NCI-H2081 (cell line): ENCODE measurements at regions not wholly inside any gene's neighbourhood (a gene's known extent, or its start where the extent isn't known, plus 50 kb on each side); places are given as distances from the start of the nearest gene placed in this dataset.

ENCODE experiments used
- DNase-seq, 2 experiments: peaks; one replicate each; lab custom pipeline; 2025; lab: John Stamatoyannopoulos, UW

DNA sequence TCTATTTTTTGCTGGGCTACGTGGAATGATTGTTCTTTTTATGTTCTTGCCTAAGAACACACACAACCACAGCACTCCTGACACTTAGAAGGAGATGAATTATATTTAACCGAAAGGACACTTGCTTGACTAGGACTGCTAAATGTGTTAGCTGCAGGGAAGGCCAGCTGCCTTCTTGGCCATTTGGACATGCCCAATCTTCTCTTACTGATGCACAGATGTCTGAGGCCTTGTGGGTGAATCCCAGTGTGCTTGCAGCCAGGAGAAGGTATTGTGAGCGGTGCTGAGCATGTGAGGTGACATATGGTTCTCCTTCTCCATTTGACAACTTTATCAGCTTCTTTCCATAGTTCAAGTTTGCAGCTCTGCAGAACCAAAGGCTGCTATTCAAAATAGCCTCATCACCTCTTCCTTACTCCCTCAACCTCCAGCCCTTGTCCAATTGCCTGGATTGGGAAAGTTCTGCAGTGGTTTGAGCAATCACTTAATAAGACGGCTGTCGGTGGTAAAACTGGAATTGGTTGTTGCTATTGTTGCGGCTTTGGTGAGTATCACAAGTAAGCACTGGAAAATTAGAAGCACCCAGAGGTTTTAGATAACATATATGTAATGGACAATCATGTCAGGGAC lies 1113.3 kb downstream of the TSN start:
- DNase-seq: no peak

DNA sequence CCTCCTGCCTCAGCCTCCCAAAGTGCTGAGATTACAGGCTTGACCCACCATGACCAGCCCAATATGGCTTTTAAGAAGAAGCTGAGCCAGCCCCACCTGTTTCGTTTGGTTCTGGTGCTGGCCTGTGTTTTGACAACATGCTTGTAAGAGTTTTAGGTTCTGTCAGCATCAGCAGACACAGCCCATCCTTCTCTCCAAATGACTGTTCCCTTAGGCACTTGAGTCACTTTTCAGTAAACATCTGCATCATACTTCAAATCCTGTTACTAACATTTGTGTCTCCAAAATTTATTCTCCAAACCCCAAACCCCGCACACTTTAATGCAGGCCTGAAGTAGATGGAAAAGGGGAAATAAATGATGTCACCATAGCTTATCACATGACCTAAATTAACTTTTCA lies 1118.5 kb downstream of the TSN start:
- DNase-seq: no peak

DNA sequence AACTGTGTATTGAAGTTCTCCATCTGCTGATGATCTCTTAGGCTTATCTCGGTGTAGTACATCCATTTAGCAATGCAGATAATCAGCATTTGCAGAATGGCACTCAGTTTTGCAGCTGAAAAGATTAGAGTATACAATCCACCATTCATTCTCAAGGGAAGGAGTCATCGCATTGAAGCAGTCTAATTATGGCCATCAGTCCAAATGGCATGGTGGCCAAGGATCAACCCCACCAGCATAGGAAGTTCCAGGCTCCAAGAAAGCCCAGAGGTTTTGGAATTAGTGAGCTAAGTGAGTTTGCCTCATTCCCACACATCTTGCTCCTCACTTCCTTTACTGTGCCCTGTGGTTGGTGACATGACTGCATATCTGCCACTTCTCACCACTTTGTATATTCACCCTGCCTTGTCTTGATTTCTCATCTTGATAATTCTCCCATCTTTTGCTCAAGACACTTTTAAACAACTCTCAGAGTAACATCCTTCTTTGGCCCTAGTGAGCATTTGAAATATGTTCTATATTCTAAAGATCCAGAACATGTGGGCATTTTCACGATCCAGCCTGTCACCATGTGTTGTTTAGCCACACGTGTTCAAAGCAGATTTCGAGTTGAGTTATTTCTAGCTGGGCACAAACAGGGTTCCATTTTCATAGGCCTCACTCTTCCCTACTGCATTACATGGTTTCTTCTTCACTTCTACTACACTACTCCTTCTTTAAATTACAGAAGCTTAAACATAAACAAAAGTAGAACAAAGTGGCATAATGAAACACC lies 1119.8 kb downstream of the TSN start:
- no peak for DNase-seq

DNA sequence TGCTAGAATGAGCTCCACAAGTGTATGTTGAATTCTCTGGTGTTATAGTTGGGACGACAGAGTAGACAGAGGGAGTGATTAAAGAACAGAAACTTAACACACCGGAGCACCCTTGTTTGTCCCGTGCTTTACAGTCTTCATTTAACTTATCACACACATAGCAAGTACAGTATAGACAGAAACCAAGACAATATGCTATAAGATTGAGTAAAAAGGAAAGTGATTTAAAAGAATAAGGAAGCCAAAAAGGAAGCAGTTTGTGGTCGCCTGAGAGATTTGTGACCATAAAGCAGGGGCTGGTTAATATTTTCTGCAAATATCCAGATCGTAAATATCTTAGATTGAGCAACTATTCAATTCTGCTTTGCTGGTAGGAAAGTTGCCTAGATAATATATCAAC lies 1128.4 kb downstream of the TSN start:
- no peak for DNase-seq

DNA sequence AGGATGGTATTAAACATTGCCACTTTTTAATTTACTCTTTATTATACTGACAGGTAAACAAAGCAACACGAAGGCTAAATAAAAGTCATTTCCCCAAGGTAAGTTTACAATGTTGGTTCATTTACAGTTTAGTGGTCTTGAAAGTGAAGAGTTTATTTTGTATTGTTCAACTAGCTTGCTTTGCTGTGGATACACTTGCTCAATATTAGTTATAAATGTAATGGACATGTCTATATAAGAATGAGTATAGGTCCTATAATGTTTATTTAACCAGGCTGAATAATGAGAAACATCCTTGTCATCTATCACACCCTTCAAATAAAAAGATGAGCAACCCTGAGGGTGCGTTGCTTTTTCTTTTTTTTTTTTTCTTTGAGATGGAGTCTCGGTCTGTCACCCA lies 1129.4 kb downstream of the TSN start:
- DNase-seq: no peak

DNA sequence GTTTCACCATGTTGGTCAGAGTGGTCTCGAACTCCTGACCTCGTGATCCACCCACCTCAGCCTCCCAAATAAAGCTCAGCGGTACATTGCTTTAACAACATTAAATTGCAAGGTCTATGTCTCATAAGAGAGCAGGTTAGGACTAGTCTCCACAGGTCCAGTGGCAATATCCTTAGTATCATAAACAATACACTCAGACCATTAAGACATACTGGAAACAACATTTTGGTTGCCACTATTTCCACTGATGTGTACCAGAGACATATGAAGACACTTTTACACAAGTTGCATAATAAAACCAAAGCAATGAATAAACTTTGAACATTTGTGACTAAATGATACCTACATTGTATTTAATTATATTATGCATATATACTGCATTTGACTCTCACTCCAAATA lies 1130.0 kb downstream of the TSN start:
- no peak for DNase-seq

DNA sequence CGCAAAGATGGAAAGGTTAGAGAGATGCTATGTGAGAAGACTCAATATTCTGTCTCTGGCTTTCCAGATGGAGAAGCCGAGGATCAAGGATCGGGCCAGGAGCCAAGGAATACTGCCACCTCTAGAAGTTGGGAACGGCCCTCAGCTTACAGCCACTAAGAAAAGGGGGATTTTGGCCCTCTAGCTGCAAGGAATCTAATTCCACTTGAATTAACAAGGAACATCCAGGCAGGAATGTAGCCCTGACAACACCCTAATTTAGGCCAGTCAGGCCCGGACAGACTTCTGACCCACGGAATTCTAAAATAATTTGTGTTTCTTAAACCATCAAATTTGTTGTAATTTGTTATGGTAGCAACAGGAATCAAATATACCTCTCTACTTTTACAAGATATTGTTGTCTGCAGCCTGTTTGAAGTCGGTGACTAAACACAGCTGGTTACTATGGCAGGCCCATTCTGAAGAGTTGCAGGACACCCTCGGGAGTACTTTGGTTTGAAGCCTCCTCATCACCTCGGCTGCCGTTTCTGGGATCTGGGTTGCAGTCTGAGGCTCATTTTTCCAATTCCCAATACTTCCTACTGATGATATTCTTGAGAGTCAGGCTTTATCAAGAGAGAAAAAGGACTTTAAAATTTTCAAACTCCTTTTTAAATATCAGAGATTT lies 1131.2 kb downstream of the TSN start:
- no peak for DNase-seq

DNA sequence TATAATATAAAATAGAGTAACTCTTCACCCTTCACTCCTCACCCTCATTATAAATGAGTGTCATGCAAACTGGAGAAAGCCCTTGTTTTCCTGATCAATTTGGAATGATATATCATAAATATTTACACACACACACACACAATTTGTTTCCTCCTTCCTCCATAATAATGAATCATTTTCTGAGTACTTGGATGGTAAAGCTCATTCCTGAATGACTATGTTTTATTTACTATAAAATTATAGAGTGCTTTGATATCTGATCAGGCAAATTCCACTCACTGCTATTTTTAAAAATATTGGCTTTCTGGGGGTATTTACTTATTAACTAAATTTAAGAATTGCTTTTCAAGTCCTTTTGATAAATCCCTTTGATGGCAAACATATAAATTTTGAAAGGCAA lies 1125.5 kb upstream of the CNTNAP5 start:
- no peak for DNase-seq

DNA sequence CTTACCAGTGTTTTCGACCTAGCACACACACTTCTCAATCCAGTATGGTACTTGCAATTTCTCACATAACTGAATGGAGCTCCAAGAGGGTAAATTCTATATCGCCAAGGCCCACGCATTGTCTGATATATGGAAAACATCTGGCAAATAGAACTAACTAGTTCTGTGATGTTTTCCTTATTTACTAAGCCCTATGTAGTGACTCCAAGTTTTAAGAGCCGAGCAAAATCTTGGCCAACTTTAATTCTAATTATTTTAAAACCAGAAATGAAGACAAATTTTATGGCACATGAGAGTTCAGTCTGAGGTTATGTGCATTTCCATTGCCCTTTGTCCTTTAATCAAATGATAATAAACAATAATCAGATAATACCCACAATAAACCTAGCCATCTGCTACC lies 1119.7 kb upstream of the CNTNAP5 start:
- DNase-seq: no peak

DNA sequence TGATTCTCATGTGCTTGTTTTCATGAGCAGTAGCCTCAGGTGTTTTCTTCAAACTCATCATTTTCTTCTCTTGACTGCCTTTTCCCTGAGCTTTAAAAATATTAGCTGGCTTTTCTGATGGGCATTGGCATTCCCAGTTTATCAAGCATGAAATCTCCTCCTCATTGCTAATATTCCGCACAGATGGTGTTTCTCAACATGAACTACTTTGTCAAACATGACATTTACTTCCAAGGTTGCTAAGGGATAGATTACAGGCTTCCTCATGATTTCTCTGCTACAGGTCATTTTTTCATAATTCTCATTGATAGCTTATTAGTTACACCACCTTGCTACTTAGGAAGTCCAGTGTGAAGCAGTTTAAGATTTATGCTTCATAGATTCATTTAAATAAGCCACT lies 1116.9 kb upstream of the CNTNAP5 start:
- DNase-seq: no peak

DNA sequence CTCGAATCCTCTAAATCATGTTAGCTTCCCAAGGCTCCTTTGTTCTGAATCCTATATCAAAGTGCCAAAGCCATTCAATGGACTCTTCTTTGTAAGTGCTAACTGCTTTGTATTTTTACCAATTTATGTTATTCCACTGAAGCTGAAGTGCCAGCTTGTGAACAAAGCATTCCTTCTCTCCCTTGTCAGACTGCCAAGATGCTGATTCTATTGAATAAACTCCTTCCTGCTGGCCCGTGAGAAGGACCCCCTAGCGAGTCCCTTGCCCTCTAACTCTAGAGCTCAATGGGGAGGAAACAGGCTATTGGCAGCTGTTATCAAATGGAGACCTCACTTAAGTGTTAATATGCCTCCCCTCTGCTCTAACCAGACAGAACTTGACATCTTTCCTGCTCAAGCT lies 1097.9 kb upstream of the CNTNAP5 start:
- DNase-seq: peak in 1 of 2 experiments; percentile 34

DNA sequence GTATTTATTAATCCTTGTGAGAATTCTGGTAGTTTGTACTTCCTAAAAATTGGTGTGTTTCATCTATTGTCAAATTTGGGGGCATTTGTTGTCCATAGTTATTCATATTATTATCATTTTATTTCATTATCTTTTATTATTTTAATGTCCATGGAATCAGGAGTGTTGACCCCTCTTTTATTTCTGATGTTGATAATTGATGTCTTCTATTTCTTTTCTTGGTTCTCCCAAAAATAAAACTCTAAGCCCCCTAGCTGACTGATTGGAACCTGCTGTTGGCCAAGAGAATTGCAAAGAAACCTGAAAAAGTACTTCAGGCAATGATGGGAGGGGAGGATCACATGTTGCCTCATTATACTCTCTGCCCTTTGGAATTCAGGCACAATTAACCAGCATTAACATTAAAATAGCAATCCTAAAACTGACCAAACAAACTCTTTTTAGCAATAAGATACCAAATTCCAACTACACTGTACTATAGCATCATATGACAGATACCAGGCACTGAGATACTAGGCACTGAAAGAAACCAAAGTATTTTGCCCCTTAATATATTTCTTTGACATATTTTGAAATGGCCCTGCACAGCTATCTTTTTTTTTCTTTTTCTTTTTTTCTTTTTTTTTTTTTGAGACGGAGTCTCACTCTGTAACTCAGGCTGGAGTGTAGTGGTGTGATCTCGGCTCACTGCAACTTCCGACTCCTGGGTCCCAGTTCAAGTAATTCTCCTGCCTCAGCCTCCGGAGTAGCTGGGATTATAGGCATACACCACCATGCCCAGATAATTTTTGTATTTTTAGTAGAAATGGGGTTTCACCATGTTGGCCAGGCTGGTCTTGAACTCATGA lies 1097.2 kb upstream of the CNTNAP5 start:
- DNase-seq: no peak

DNA sequence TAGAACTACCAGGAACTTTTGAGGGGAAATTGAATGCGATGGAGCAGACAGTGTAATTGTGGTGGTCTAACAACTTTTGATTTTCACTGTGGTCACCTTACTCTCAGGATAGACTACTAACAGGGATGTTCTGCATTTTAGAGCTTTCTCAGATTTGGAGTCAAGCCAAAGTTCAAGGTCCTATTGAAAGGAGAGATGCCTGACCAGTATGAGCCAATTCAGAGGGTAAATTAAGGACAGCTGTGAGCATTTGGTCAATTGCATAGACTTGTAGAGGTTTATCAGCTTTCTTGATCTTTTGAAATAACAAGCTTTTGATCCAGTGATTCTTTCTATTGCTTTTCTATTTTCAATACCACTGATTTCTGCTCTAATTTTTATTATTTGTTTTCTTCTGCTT lies 1095.7 kb upstream of the CNTNAP5 start:
- DNase-seq: no peak

DNA sequence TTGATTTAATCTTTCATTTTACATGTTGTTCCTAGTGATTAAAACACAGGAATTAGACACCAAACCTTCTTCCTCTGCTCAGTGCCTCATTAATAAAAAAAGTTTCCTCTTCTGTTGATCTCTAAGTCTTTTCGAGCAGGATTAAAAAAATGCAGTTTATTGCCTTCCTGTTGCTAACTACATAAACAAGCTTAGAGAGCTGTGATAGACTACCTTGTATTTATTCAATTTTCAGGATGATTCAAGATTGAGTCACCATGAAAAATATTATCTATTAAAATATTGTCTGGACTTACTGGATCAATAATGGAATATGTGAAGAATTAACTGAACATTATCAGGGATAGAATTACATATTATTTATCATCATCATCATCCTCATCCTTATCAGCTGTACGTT lies 1089.6 kb upstream of the CNTNAP5 start:
- no peak for DNase-seq

DNA sequence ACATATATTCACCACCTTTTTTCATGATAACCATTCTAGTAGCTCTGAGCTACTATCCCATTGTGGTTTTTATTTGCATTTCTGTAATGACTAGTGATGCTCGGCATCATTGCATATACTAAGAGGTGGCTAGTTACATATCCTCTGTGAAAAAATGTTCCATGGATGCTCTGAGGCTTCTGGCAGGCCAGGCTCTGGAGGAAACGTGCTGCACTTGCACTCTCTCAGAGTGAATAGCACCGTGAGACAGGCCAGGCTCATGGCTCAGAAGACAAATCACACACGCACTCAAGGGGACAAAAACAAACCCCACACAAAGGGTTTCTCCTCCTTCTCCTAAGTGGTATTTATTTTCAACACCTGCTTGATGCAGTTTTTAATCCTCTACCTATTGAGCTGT lies 1085.3 kb upstream of the CNTNAP5 start:
- DNase-seq: no peak

DNA sequence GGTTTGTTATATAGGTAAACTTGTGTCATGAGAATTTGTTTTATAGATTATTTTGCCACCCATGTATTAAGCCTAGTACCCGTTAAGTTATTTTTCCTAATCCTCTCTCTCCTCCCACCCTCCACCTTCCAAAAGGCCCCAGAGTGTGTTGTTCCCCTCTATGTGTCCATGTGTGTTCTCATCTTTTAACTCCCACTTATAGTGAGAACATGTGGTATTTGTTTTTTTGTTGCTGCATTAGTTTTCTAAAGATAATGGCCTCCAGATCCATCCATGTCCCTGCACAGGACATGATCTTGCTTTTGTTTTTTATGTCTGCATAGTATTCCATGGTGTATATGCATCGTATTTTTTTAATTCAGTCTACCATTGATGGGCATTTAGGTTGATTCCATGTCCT lies 1075.6 kb upstream of the CNTNAP5 start:
- no peak for DNase-seq

DNA sequence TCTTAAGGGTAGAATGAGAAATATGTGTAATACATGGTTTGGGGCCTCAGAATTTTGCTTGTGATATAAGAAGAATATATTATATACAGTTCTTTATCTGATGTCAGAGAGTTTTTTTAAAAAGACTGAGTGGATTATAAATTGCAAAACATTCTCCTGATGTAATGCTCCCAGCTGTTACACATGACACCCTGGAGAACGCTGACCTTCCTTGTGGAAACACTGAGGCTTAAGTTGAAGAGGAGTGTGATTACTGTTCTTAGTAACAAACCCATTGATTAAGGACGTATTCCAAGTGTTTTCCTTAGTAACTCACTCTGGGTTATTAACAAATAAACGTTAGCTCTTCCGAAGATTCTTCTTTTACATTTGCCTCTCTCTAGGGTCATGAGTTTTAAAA lies 1069.3 kb upstream of the CNTNAP5 start:
- no peak for DNase-seq

DNA sequence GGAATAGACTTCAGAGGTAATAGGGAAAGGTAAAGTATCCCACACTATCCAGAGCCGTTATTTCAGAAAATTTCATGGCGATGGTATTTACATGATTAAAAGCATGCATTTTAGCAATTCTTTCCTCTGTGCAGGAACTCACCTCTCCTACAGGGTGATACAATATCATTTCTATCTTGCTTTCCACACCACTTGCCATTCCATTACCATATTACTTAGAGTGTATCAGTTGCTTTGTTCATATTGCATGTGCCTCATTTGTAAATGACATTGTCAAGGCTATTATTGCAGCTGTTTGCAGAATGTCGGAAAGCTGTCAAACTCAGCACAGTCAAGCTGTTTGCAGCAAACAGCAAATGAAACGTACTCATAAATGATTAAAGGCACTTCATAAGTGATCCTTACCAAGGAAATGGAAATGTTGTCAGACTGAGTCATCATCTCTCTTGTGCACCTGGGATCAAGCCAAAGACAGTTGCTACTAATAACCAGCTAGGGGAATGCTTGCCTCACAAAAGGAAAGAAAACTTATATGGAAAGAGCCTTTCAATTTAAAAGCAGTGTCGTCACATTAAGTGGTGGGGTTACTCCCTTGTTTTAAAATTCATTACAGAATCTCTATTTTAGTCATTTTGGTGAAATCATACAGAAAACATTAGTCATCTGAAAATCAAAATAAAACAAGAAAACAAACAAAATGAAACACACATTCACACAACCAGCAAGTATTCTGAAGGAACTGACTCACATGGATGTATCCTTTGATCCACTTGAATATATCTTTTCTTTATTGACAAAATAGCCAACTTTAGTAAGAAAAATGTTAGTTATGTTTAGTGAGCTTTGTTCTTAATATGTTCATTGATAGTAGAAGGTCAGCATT lies 1064.1 kb upstream of the CNTNAP5 start:
- DNase-seq: peak; percentile 28 to 82

DNA sequence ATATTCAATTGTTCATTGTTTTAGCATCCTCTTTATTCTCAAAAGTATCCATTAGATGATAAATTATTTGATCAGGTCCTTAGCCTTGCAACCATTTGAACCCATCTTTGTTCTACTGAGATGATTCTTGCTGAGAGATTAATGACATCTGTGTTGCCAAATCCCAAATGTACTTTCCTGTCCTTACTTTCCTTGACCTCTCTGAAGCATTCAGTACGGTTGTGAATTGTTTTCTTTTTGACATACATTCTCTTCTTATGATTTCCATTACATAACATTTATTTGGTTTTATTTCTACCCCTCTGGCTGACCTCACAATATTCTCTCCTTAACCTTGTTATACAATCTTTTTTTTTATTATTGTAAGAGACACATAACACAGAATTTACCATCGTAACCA lies 1058.6 kb upstream of the CNTNAP5 start:
- no peak for DNase-seq

DNA sequence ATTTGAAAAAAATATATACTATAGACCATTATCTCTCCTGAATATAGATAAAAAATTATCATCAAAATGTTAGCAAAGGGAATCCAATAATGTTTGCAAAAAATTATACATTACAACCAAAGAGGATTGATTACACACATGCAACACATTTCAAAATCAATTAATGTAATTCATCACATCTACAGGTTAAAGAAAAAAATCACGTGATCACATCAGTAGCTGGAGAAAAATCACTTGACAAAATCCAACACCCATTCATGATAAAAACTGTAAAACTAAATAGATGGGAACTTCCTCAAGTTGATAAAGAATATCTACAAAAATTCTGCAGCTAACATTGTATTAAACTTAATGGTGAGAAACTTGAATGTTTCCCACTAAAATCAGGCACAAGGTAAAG lies 1047.5 kb upstream of the CNTNAP5 start:
- no peak for DNase-seq

DNA sequence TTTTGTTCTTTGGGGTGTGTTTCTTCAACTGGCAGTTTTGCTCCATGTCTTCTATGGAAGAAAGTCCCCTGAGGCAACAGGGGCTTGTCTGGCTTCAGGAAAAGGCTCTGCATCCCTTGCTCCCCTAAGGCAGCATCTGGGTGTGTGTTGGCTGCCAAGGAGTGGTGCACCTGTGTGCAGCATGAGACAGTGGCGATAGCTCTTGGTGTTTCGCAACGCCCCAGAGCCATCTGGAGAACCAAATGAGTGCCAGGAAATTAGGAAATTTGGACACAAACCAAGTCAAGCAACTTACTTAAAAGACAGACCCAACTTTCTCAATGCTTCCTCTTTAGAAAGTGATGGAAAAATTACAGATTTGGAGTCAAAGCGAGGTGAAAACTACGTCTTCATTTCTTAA lies 1044.4 kb upstream of the CNTNAP5 start:
- DNase-seq: no peak

DNA sequence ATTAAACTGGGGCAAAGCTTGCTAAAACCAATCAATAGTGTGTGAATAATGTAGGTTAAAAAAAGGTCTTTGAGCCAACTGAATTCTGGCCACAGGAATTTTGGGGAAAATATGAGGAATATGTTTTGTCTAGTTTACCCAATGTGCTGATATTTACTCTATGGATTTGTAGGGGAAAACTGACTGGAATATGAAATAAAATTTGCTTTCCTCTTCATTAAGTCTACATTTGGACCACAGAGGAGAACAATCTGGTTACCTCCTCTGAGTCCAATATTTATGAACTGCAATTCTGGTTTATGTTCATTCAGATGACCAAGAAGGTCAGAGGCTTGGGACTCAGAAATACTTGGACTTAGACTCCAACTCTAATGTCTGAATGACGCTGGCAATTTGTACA lies 1042.2 kb upstream of the CNTNAP5 start:
- DNase-seq: no peak
